K562 (cell line): ENCODE measurements at regions not wholly inside any gene's neighbourhood (a gene's known extent, or its start where the extent isn't known, plus 50 kb on each side); places are given as distances from the start of the nearest gene placed in this dataset.

ENCODE experiments used
- PKNOX1 ChIP-seq: fragments of 450-650 bp; IDR thresholded peaks from 2 replicates; pipeline ENCODE4 v1.6.1; 2016
- ZBTB11 ChIP-seq, 3 experiments: fragments of 200-800 bp in 1 of 3; fragments of 250-450 bp in 1 of 3; fragments of 450-650 bp in 1 of 3; sonication (Bioruptor Pico) in 1 of 3; sonication (Bioruptor generic) in 1 of 3; formaldehyde crosslinking in 1 of 3; IDR thresholded peaks; 2 replicates each; pipeline versions ENCODE4 v1.6.1 to v1.8.0; 2016 to 2022; ENCODE audit warnings: mild to moderate bottlenecking in 2 of 3, missing genetic modification characterization in 2 of 3, missing compliant biosample characterization in 1 of 3, moderate library complexity in 1 of 3
- TF ChIP-seq, protein P1 (sequence below): fragments of 450-650 bp; IDR thresholded peaks from 2 replicates; pipeline ENCODE4 v1.6.1; 2016; ENCODE audit warnings: mild to moderate bottlenecking

DNA sequence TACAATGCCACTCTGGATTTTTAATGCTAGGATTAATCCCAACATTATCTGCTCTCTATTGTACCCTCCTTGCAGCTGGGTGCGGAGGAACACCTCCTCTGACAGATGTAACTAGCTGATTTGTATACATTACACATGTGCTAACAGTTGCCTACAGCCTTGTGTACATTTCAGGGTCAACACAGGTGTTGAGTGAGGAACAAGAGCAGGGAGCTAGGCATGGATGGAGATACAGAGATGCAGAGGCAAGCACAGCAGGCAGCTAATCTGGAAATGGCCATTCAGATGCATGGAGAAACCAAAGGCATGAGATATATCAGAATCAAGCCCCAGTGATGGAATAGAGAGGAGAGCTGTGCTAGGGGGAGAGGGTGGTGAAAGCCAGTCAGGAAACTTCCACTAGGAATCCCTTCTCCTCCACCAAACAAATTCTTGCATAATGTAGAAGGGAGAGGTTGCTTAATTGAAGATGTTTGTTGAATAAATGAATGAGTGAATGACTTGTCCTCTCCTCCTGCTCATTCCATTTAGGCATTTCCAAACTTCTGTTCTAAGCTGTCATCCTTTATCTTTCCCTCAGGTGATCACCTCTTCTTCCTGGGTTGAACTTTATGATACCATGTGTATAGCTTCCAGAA lies 313.2 kb downstream of the ATP23 start (continued):
- TF ChIP-seq PKNOX1 (no peak), ZBTB11 (CRISPR knock-in tag; IDR thresholded peaks at IDR 0.05) (no peak)
- TF ChIP-seq, protein P1, sequence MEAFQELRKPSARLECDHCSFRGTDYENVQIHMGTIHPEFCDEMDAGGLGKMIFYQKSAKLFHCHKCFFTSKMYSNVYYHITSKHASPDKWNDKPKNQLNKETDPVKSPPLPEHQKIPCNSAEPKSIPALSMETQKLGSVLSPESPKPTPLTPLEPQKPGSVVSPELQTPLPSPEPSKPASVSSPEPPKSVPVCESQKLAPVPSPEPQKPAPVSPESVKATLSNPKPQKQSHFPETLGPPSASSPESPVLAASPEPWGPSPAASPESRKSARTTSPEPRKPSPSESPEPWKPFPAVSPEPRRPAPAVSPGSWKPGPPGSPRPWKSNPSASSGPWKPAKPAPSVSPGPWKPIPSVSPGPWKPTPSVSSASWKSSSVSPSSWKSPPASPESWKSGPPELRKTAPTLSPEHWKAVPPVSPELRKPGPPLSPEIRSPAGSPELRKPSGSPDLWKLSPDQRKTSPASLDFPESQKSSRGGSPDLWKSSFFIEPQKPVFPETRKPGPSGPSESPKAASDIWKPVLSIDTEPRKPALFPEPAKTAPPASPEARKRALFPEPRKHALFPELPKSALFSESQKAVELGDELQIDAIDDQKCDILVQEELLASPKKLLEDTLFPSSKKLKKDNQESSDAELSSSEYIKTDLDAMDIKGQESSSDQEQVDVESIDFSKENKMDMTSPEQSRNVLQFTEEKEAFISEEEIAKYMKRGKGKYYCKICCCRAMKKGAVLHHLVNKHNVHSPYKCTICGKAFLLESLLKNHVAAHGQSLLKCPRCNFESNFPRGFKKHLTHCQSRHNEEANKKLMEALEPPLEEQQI = no peak
- TF ChIP-seq, all 486 proteins: peak for 0
